ENCODE measurements at regions not wholly inside any gene's neighbourhood (a gene's known extent, or its start where the extent isn't known, plus 50 kb on each side); places are given as distances from the start of the nearest gene placed in this dataset.

DNA sequence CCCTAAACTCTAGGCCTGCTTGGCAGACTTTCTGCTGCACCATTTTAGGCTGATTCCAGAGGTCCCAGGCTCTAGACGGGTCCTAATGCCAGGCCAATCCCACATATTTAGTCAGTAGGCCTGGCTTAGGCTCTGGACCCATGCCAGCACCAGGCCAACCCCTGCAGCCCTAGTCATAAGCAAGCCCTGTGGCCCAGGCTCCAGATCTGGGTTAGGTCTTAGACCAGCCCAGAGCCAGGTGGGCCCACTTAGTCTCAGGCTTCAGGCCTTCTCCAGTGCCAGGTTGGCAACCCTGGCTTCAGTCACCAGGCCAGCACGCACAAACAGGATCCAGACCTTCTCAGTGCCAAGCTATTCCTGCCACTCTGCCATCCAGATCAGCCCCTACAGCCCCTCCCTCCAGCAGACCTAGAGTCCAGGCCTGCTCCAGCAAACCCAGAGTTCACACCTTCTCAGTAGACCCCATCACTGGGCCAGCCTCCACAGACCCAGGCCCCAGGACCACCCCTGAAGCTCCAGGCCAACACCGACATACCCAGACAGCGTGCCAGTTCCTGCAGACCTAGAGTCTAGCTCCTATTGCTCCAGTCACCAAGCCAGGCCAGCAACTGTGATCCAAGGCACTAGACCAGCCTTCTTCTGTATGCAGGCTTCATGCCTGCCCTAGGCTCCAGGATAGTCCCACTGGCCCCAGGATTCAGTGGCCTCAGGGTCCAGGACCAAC, 467.6 kb downstream of the RWDD3 start:
- ATAC-seq: no peak
- intact Hi-C loops (cut with micrococcal nuclease): no loop called here
- CTCF ChIA-PET: no interaction called here
- no peak for DNase-seq
- no peaks in the 10 kb centered on the region for H3K36me3 Mint-ChIP-seq (ENCODE audit: low read depth)
- H3K4me1 Mint-ChIP-seq (ENCODE audit: low read depth): no peaks in the 10 kb centered on the region
- no peak overlapping the region for H3K27ac Mint-ChIP-seq
- TF ChIP-seq, protein P1, sequence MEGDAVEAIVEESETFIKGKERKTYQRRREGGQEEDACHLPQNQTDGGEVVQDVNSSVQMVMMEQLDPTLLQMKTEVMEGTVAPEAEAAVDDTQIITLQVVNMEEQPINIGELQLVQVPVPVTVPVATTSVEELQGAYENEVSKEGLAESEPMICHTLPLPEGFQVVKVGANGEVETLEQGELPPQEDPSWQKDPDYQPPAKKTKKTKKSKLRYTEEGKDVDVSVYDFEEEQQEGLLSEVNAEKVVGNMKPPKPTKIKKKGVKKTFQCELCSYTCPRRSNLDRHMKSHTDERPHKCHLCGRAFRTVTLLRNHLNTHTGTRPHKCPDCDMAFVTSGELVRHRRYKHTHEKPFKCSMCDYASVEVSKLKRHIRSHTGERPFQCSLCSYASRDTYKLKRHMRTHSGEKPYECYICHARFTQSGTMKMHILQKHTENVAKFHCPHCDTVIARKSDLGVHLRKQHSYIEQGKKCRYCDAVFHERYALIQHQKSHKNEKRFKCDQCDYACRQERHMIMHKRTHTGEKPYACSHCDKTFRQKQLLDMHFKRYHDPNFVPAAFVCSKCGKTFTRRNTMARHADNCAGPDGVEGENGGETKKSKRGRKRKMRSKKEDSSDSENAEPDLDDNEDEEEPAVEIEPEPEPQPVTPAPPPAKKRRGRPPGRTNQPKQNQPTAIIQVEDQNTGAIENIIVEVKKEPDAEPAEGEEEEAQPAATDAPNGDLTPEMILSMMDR (IDR thresholded peaks at IDR 0.05): no peak
- POLR2A ChIA-PET: no interaction called here
- no peak overlapping the region for H3K4me3 Mint-ChIP-seq
- H3K9me3 Mint-ChIP-seq: peaks cover 22% of the 10 kb centered on the region
- H3K27me3 Mint-ChIP-seq: no peaks in the 10 kb centered on the region

DNA sequence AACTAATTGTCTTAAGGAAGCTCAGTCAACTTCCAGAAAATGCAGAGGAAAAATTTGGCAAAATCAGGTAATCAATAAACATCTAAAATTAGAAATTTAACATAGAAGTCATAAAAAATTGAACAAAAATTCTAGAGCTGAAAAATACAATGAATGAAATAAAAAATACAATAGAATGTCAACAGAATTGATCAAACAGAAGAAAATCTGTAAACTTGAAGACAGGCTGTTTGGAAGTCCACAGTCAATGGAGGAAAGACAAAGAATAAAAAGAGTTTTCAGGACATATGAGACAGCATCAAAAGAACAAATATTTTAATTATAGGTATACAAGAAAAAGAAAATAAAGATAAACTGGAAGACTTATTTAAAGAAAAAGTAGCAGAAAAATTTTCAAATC, 469.0 kb downstream of the RWDD3 start:
- no peak overlapping the region for H3K27ac Mint-ChIP-seq
- H3K4me1 Mint-ChIP-seq (ENCODE audit: low read depth): no peaks in the 10 kb centered on the region
- TF ChIP-seq, protein P1 (IDR thresholded peaks at IDR 0.05): no peak
- ATAC-seq: no peak
- peaks cover 26% of the 10 kb centered on the region for H3K9me3 Mint-ChIP-seq
- H3K4me3 Mint-ChIP-seq: no peak overlapping the region
- ChIA-PET CTCF (no interaction called here), POLR2A (no interaction called here)
- H3K36me3 Mint-ChIP-seq (ENCODE audit: low read depth): no peaks in the 10 kb centered on the region
- H3K27me3 Mint-ChIP-seq: no peaks in the 10 kb centered on the region
- intact Hi-C loops (cut with micrococcal nuclease): no loop called here
- DNase-seq: no peak

DNA sequence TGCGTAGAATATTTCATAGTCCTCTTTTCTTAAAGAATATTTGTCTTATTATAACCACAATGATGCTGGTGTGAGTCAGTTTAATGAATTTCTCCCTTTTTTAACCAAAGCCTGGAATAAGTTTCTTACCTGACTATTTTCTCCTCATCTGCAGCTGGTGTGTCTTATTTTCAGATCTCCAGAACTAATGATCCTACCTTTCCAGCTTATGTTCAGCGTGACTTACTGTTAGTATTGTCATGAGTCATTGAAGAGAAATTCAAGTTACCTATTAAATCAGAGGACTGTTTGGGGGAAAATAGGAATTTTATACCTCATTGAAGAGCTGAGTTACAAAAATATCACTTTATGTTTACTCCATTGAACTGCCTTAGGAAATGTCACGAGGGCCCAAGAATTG, 482.1 kb downstream of the RWDD3 start:
- ATAC-seq: no peak
- H3K27me3 Mint-ChIP-seq: no peaks in the 10 kb centered on the region
- ChIA-PET CTCF (no interaction called here), POLR2A (no interaction called here)
- H3K9me3 Mint-ChIP-seq: peaks cover 6% of the 10 kb centered on the region
- DNase-seq: no peak
- intact Hi-C loops (cut with micrococcal nuclease): no loop called here
- no peaks in the 10 kb centered on the region for H3K4me1 Mint-ChIP-seq (ENCODE audit: low read depth)
- H3K27ac Mint-ChIP-seq: no peak overlapping the region
- H3K4me3 Mint-ChIP-seq: no peak overlapping the region
- TF ChIP-seq, protein P1 (IDR thresholded peaks at IDR 0.05): no peak
- no peaks in the 10 kb centered on the region for H3K36me3 Mint-ChIP-seq (ENCODE audit: low read depth)

DNA sequence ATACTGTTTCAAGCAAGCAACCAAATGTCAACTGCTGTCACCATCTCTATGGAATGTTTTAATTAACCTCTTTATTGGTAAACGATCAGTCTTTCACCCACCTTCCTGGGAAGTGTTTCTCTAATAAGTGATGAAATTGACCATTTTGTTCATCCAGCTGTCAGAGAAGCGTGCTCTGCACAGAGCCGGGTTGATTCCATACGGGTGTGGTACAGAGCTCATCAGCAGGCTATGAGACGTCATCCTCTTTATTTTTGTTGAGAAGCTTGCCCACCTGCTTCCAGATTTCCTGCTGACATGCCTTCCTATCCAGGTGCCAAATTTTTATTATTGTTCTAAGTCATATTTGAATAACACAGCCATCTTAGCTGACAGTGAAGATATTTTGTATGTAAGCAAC, 482.5 kb downstream of the RWDD3 start:
- no peaks in the 10 kb centered on the region for H3K4me1 Mint-ChIP-seq (ENCODE audit: low read depth)
- TF ChIP-seq, protein P1 (IDR thresholded peaks at IDR 0.05): no peak
- ChIA-PET POLR2A (no interaction called here), CTCF (no interaction called here)
- H3K4me3 Mint-ChIP-seq: no peak overlapping the region
- no peak overlapping the region for H3K27ac Mint-ChIP-seq
- intact Hi-C loops (cut with micrococcal nuclease): no loop called here
- H3K9me3 Mint-ChIP-seq: peaks cover 6% of the 10 kb centered on the region
- H3K27me3 Mint-ChIP-seq: no peaks in the 10 kb centered on the region
- H3K36me3 Mint-ChIP-seq (ENCODE audit: low read depth): no peaks in the 10 kb centered on the region
- DNase-seq: no peak
- ATAC-seq: no peak

DNA sequence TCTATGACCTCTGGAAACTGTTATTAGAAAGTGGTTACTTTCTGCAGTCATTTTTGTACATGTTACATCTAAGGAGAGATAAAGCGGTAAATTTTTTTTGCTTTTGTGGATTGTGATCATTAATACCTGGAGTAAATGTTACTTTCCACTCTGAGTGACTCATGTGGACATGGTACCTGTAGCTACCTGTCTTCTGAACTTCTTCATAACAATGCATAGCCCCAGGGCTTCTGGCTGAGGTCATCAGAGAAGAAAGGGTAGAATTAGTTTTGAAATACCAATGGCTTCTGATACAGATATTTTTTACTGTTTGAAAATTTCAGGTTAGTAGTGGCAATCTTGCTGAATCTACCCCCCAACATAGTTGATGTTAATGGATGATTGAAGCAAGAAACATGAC, 489.3 kb downstream of the RWDD3 start:
- ATAC-seq (no peak), DNase-seq (no peak)
- Mint-ChIP-seq H3K4me1 (ENCODE audit: low read depth) (no peaks in the 10 kb centered on the region), H3K27ac (no peak overlapping the region), H3K4me3 (no peak overlapping the region), H3K27me3 (no peaks in the 10 kb centered on the region), H3K9me3 (peaks cover 9% of the 10 kb centered on the region), H3K36me3 (ENCODE audit: low read depth) (no peaks in the 10 kb centered on the region)
- ChIA-PET CTCF (no interaction called here), POLR2A (no interaction called here)
- TF ChIP-seq, protein P1 (IDR thresholded peaks at IDR 0.05): no peak
- intact Hi-C loops (cut with micrococcal nuclease): no loop called here

Data from activated CD8-positive, alpha-beta T cell treated with anti-CD3 and anti-CD28 coated beads for 36 hours (primary cell).